Skeletal muscle tissue (tissue), 3 donors: ENCODE measurements at regions not wholly inside any gene's neighbourhood (a gene's known extent, or its start where the extent isn't known, plus 50 kb on each side); places are given as distances from the start of the nearest gene placed in this dataset.

Source experiments
- H3K27ac ChIP-seq: one replicate; pipeline ENCODE4 v1.7.0; 2013; ENCODE audit warnings: mild to moderate bottlenecking, low read depth, low read length, inconsistent platforms
- H3K27me3 ChIP-seq, 3 donors: one replicate each; pipeline ENCODE4 v1.7.0; 2013; ENCODE audit warnings: low read length in 3 of 3; ENCODE audit not compliant: control insufficient read depth in 3 of 3, insufficient read depth in 3 of 3
- H3K36me3 ChIP-seq, 3 donors: one replicate each; pipeline ENCODE4 v1.7.0; 2013; ENCODE audit warnings: low read length in 3 of 3; ENCODE audit not compliant: control insufficient read depth in 3 of 3, insufficient read depth in 3 of 3
- H3K4me1 ChIP-seq, 3 donors: one replicate each; pipeline ENCODE4 v1.7.0; 2013; ENCODE audit warnings: low read length in 3 of 3, mild to moderate bottlenecking in 3 of 3; ENCODE audit not compliant: control insufficient read depth in 3 of 3, insufficient read depth in 3 of 3
- H3K4me3 ChIP-seq, 3 donors: one replicate each; pipeline ENCODE4 v1.7.0; 2013; ENCODE audit warnings: low read length in 3 of 3
- H3K9ac ChIP-seq, 3 donors: one replicate each; pipeline ENCODE4 v1.7.0; 2013; ENCODE audit warnings: low read length in 3 of 3, mild to moderate bottlenecking in 3 of 3, moderate library complexity in 2 of 3, low read depth in 1 of 3
- H3K9me3 ChIP-seq, 3 donors: one replicate each; pipeline ENCODE4 v1.7.0; 2013; ENCODE audit warnings: low read length in 3 of 3; ENCODE audit not compliant: control insufficient read depth in 3 of 3
- donor health status: Osteomylitis.

DNA sequence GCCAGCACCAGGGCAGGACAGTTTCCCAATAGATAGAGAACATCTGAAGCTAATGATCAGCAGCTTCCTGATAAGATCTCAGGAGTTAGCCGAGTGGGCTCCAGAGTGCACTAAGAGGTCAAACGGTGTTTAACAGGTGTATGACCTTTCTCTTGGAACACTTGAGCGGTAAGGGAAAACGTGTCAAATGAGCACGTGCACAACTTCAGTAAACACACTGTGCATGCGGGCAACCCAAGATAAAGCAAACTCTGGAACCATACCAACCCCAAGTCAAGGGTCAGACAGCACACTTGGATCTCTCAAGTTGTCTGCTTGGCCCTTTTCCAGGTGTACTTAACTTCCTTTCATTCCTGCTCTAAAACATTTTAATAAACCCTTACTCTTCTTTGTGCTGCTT, 1941.5 kb upstream of the PCDH10 start:
- Histone ChIP-seq H3K4me3 (no peak overlapping the region), H3K9ac (no peak overlapping the region), H3K9me3 (no peaks in the 10 kb centered on the region), H3K27me3 (no peaks in the 10 kb centered on the region), H3K4me1 (no peaks in the 10 kb centered on the region), H3K27ac (no peak overlapping the region), H3K36me3 (no peaks in the 10 kb centered on the region)

GRCh38 chr4:131248314-131248713, 1900.8 kb upstream of the PCDH10 start:
- Histone ChIP-seq H3K4me3 (no peak overlapping the region), H3K27me3 (no peaks in the 10 kb centered on the region), H3K36me3 (no peaks in the 10 kb centered on the region), H3K9ac (no peak overlapping the region), H3K9me3 (no peaks in the 10 kb centered on the region), H3K4me1 (no peaks in the 10 kb centered on the region), H3K27ac (no peak overlapping the region)

DNA sequence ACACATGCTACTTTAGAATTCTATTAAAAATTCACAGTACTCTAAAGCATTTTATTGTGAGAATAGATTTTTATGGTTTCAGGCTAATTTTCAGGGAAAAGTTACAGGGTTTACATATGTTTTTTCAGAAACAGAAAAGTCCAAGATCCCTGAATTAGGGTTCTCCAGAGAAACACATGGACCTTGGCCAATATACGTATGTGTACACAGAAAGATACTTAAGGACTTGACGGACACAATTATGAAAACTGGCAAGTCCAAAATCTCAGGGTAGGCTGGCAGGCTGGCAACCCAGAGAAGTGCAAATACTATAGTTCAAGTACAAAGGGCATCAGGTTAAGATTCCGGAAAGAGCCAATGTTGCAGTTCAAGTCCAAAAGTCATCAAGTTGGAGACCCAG, 1897.8 kb upstream of the PCDH10 start:
- no peak overlapping the region for H3K4me3 ChIP-seq
- H3K36me3 ChIP-seq = no peaks in the 10 kb centered on the region
- no peaks in the 10 kb centered on the region for H3K4me1 ChIP-seq
- no peaks in the 10 kb centered on the region for H3K27me3 ChIP-seq
- no peaks in the 10 kb centered on the region for H3K9me3 ChIP-seq
- H3K27ac ChIP-seq = no peak overlapping the region
- no peak overlapping the region for H3K9ac ChIP-seq

GRCh38 chr4:131257241-131257640, 1891.9 kb upstream of the PCDH10 start:
- no peak overlapping the region for H3K27ac ChIP-seq
- H3K4me3 ChIP-seq = no peak overlapping the region
- H3K27me3 ChIP-seq = no peaks in the 10 kb centered on the region

DNA sequence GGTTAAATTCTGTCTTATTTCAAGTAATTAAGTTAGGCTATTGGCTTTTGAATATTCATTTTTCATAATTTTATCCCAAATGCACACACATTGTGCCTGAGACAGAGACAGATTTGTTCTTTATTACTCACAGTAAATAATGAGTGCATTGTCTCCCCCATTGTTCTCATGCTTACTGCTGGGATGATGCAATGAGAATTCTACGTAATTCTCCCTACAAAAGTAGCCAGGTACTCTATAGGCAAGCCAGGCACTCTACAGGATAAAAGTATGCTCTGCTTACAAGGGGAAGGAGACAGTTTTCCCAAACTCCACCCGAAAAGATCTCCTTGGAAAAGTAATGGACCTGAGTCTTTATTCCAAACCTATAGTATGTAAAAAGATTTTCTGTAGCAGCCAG, 1890.7 kb upstream of the PCDH10 start:
- no peak overlapping the region for H3K27ac ChIP-seq

More at GRCh38 chr4:131257241-131257640, 1891.9 kb upstream of the PCDH10 start:
- Histone ChIP-seq H3K36me3 (no peaks in the 10 kb centered on the region), H3K9ac (no peak overlapping the region), H3K9me3 (no peaks in the 10 kb centered on the region), H3K4me1 (no peaks in the 10 kb centered on the region)

DNA sequence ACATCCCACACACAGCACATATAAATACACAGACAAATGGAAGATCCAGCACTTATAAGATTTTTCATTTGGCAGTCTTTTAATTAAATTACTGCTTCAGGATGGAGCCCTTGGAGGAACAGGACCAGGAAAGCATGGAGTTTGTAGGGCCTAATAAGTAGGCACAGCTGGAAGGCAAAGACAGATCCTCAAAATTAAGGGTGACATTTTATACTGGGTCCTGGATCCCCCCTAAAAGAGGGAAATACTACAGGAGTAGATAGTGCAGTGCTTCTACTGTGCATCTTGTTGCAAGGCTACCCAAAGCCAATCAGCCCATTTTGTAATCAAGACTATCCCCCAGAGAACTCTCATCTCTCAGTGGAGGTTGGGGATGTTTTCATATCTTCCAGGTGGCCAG, 1860.7 kb upstream of the PCDH10 start:
- Histone ChIP-seq H3K27ac (no peak overlapping the region), H3K9me3 (peaks cover 0 to 4% (median 0%) of the 10 kb centered on the region in 3 donors), H3K27me3 (no peaks in the 10 kb centered on the region), H3K36me3 (no peaks in the 10 kb centered on the region), H3K9ac (no peak overlapping the region), H3K4me3 (no peak overlapping the region), H3K4me1 (no peaks in the 10 kb centered on the region)

More for the DNA sequence above, 1890.7 kb upstream of the PCDH10 start:
- Histone ChIP-seq H3K4me1 (no peaks in the 10 kb centered on the region), H3K9ac (no peak overlapping the region), H3K4me3 (no peak overlapping the region), H3K27me3 (no peaks in the 10 kb centered on the region), H3K9me3 (no peaks in the 10 kb centered on the region), H3K36me3 (no peaks in the 10 kb centered on the region)

DNA sequence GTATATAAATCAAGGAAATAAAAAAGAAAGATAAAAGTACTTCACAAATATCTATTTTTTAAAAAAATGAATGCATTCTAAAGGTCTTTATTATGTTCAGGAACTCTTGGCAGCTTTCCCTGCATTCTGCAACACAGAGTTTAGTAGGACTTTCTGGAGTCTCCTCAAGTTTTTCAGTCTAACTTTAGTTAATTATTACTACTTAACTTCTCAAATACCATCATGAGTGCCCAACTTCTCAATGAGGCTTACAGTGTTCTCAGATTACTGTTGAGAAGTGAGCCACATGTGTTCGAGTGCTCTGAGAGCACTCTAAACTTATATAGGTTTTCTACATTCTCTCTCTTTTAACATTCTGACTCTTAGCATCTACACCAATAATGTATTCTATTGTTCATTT, 1852.9 kb upstream of the PCDH10 start:
- Histone ChIP-seq H3K4me3 (no peak overlapping the region), H3K27me3 (no peaks in the 10 kb centered on the region), H3K9ac (no peak overlapping the region), H3K27ac (no peak overlapping the region), H3K4me1 (no peaks in the 10 kb centered on the region), H3K36me3 (no peaks in the 10 kb centered on the region), H3K9me3 (no peaks in the 10 kb centered on the region)

GRCh38 chr4:131302108-131302507, 1847.0 kb upstream of the PCDH10 start:
- H3K4me3 ChIP-seq = no peak overlapping the region
- no peak overlapping the region for H3K9ac ChIP-seq
- H3K36me3 ChIP-seq = no peaks in the 10 kb centered on the region
- peaks cover 0 to 4% (median 0%) of the 10 kb centered on the region in 3 donors for H3K9me3 ChIP-seq
- no peaks in the 10 kb centered on the region for H3K4me1 ChIP-seq
- H3K27ac ChIP-seq = no peak overlapping the region
- H3K27me3 ChIP-seq = no peaks in the 10 kb centered on the region

DNA sequence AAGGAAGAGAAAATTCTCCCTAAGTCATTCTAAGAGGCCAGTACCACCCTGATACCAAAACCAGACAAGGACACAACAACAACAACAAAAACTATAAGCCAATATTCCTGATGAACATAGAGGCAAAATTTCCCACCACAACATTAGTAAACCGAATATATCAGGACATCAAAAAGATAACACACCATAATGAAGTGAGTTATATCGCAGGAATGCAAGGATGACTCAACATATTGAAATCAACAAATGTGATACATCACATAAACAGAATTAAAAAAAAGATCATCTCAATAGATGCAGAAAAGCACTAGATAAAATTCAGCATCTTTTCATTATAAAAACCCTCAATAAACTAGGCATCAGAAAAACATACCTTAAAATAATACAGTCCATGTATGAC, 1844.4 kb upstream of the PCDH10 start:
- Histone ChIP-seq H3K27me3 (no peaks in the 10 kb centered on the region), H3K4me3 (no peak overlapping the region), H3K9me3 (peaks cover 0 to 4% (median 0%) of the 10 kb centered on the region in 3 donors), H3K27ac (no peak overlapping the region), H3K4me1 (no peaks in the 10 kb centered on the region), H3K36me3 (no peaks in the 10 kb centered on the region), H3K9ac (no peak overlapping the region)

- H3K27ac ChIP-seq = no peak overlapping the region
Observed at GRCh38 chr4:131309628-131310027, 1839.5 kb upstream of the PCDH10 start.

GRCh38 chr4:131316086-131316485, 1833.0 kb upstream of the PCDH10 start:
- no peaks in the 10 kb centered on the region for H3K36me3 ChIP-seq
- no peaks in the 10 kb centered on the region for H3K9me3 ChIP-seq
- no peak overlapping the region for H3K4me3 ChIP-seq
- no peaks in the 10 kb centered on the region for H3K4me1 ChIP-seq
- H3K9ac ChIP-seq = no peak overlapping the region
- no peaks in the 10 kb centered on the region for H3K27me3 ChIP-seq
- no peak overlapping the region for H3K27ac ChIP-seq

More at GRCh38 chr4:131309628-131310027, 1839.5 kb upstream of the PCDH10 start:
- H3K27me3 ChIP-seq = no peaks in the 10 kb centered on the region
- H3K9me3 ChIP-seq = no peaks in the 10 kb centered on the region
- H3K4me1 ChIP-seq = no peaks in the 10 kb centered on the region
- H3K36me3 ChIP-seq = no peaks in the 10 kb centered on the region
- no peak overlapping the region for H3K4me3 ChIP-seq
- H3K9ac ChIP-seq = no peak overlapping the region
